ENCODE measurements at regions not wholly inside any gene's neighbourhood (a gene's known extent, or its start where the extent isn't known, plus 50 kb on each side); places are given as distances from the start of the nearest gene placed in this dataset.

DNA sequence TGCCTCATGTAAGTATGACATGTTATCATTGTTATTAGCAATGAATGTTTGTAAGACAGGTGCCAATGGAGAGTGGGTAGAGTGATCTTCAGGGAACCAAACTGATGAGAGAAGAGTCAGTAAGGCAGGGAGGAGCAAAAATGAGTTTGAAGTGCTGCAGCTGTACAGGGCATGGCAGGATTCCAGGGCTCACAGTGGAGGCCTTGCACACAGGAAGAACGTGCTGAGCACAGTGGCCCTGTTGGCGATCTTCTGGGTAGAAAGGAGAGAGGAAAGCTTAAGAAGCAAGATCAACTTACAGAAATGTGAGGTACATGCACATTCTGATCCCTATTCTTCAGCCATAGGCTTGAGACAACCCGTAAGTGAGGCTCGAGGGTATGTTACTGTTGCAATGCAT, 219.3 kb upstream of the TMEM45B start:
- H3K9me3 ChIP-seq (ENCODE audit: control insufficient read depth, insufficient read depth, low read length), result no peaks in the 10 kb centered on the region
- no peak overlapping the region for H2BK15ac ChIP-seq (ENCODE audit: low read depth, low read length)
- H3K79me1 ChIP-seq (ENCODE audit: low read depth in 1 of 2, low read length in 2 of 2), result no peaks in the 10 kb centered on the region
- H4K20me1 ChIP-seq (ENCODE audit: insufficient read depth, low read length), result no peaks in the 10 kb centered on the region
- no peaks in the 10 kb centered on the region for H3K27me3 ChIP-seq (ENCODE audit: control insufficient read depth, insufficient read depth, low read length)
- no peak overlapping the region for H4K91ac ChIP-seq (ENCODE audit: insufficient read depth, low read depth, low read length)
- H3K4me3 ChIP-seq (ENCODE audit: insufficient read depth, low read depth, low read length), result no peak overlapping the region
- in situ Hi-C loops (cut with MboI; ENCODE audit: low sequenced_read_pairs) (no loop called here), intact Hi-C loops (cut with micrococcal nuclease) (no loop called here), dilution Hi-C loops (cut with HindIII; ENCODE audit: low sequenced_read_pairs, unreplicated experiment) (no loop called here)
- no peak overlapping the region for H3K18ac ChIP-seq (ENCODE audit: low read depth, low read length)
- no peak overlapping the region for H4K8ac ChIP-seq (ENCODE audit: low read depth in 2 of 2, low read length in 2 of 2)
- CTCF ChIA-PET, result no interaction called here
- no TSS peak for BruUV-seq (replicated peaks)
- H3K36me3 ChIP-seq (ENCODE audit: control insufficient read depth, insufficient read depth, low read length), result no peaks in the 10 kb centered on the region
- H2BK20ac ChIP-seq (ENCODE audit: low read depth, low read length), result no peak overlapping the region
- no peak for TF ChIP-seq MAFK (IDR thresholded peaks at IDR 0.05; ENCODE audit: low read depth, low read length)
- no peak for TF ChIP-seq CHD1 (IDR thresholded peaks at IDR 0.05; ENCODE audit: low read depth, low read length)
- TF ChIP-seq RCOR1 (IDR thresholded peaks at IDR 0.05; ENCODE audit: insufficient replicate concordance, low read length), result no peak
- TF ChIP-seq CEBPB (IDR thresholded peaks at IDR 0.05; ENCODE audit: low read depth, low read length), result no peak
- no peak for TF ChIP-seq RFX5 (IDR thresholded peaks at IDR 0.05; ENCODE audit: low read depth, low read length)
- TF ChIP-seq FOS (IDR thresholded peaks at IDR 0.05; ENCODE audit: low read depth, low read length), result no peak
- no peak for TF ChIP-seq MXI1 (IDR thresholded peaks at IDR 0.05; ENCODE audit: borderline replicate concordance, low read depth, low read length)
- TF ChIP-seq SMC3 (IDR thresholded peaks at IDR 0.05; ENCODE audit: low read depth, low read length), result no peak
- TF ChIP-seq, protein P1, sequence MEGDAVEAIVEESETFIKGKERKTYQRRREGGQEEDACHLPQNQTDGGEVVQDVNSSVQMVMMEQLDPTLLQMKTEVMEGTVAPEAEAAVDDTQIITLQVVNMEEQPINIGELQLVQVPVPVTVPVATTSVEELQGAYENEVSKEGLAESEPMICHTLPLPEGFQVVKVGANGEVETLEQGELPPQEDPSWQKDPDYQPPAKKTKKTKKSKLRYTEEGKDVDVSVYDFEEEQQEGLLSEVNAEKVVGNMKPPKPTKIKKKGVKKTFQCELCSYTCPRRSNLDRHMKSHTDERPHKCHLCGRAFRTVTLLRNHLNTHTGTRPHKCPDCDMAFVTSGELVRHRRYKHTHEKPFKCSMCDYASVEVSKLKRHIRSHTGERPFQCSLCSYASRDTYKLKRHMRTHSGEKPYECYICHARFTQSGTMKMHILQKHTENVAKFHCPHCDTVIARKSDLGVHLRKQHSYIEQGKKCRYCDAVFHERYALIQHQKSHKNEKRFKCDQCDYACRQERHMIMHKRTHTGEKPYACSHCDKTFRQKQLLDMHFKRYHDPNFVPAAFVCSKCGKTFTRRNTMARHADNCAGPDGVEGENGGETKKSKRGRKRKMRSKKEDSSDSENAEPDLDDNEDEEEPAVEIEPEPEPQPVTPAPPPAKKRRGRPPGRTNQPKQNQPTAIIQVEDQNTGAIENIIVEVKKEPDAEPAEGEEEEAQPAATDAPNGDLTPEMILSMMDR (conservative IDR thresholded peaks at IDR 0.05; ENCODE audit: low read depth, low read length), result no peak
- no peak for TF ChIP-seq POLR2A (IDR thresholded peaks at IDR 0.05; ENCODE audit: low read depth, low read length)
- WGBS, 2 experiments (ENCODE audit: extremely low coverage in 2 of 2, insufficient read length in 1 of 2), result 18% methylated on average over 2 of the region's 4 CpGs; no CpG with 5 or more reads in 1 of the 2 experiments
- no peak overlapping the region for H3K23ac ChIP-seq (ENCODE audit: low read depth, low read length)
- no peak overlapping the region for H3K9ac ChIP-seq (ENCODE audit: low read depth, low read length)
- no peak overlapping the region for H2AFZ ChIP-seq (replicated peaks; ENCODE audit: low read length, poor library complexity)
- no peak overlapping the region for H3K27ac ChIP-seq (ENCODE audit: insufficient read depth, low read length)
- no peak for ATAC-seq (ENCODE audit: low read depth)
- no peaks in the 10 kb centered on the region for H3K9me1 ChIP-seq (ENCODE audit: insufficient read depth, low read length)
- H3K14ac ChIP-seq (replicated peaks; ENCODE audit: low read depth, low read length), result no peak overlapping the region
- no peak overlapping the region for H2BK5ac ChIP-seq (ENCODE audit: low read depth, low read length, poor library complexity, severe bottlenecking)
- DNase-seq, result no peak
- no peak overlapping the region for H3K56ac ChIP-seq (ENCODE audit: extremely low read depth, insufficient read depth, low read length)
- H3K4ac ChIP-seq (ENCODE audit: low read depth, low read length), result no peak overlapping the region
- H2BK120ac ChIP-seq (ENCODE audit: low read depth, low read length), result no peak overlapping the region
- no peaks in the 10 kb centered on the region for H3K4me1 ChIP-seq (ENCODE audit: control insufficient read depth, insufficient read depth, low read length)
- POLR2A ChIA-PET (ENCODE audit: unreplicated experiment), result no interaction called here
- H2AK5ac ChIP-seq (ENCODE audit: low read depth, low read length), result no peak overlapping the region
- no peak overlapping the region for H2AK9ac ChIP-seq (replicated peaks; ENCODE audit: low read depth, low read length, poor library complexity)
- H4K5ac ChIP-seq (ENCODE audit: low read depth, low read length), result no peak overlapping the region
- no peak overlapping the region for H3K4me2 ChIP-seq (ENCODE audit: low read depth, low read length)

All from IMR-90 (cell line).